Endothelial cell (in vitro differentiated cells): ENCODE measurements at regions not wholly inside any gene's neighbourhood (a gene's known extent, or its start where the extent isn't known, plus 50 kb on each side); places are given as distances from the start of the nearest gene placed in this dataset.

Experiments
- DNase-seq: peaks from one replicate; pipeline ENCODE4 v3.0.0; 2021; ENCODE audit warnings: low spot score
- H3K27ac Mint-ChIP-seq: one replicate; pipeline ENCODE4 v1.8.0; 2021; ENCODE audit warnings: mixed read lengths, inconsistent platforms; ENCODE audit not compliant: unreplicated experiment
- H3K27me3 Mint-ChIP-seq: one replicate; pipeline ENCODE4 v1.8.0; 2021; ENCODE audit warnings: mild to moderate bottlenecking, moderate library complexity, mixed read lengths, inconsistent platforms; ENCODE audit not compliant: unreplicated experiment
- H3K36me3 Mint-ChIP-seq: one replicate; pipeline ENCODE4 v1.8.0; 2021; ENCODE audit warnings: mild to moderate bottlenecking, low read depth, mixed read lengths, inconsistent platforms; ENCODE audit not compliant: unreplicated experiment
- H3K4me1 Mint-ChIP-seq: one replicate; pipeline ENCODE4 v1.8.0; 2021; ENCODE audit warnings: mild to moderate bottlenecking, mixed read lengths, inconsistent platforms; ENCODE audit not compliant: unreplicated experiment
- H3K4me3 Mint-ChIP-seq: one replicate; pipeline ENCODE4 v1.8.0; 2021; ENCODE audit warnings: mild to moderate bottlenecking, mixed read lengths, inconsistent platforms; ENCODE audit not compliant: unreplicated experiment
- H3K9me3 Mint-ChIP-seq: one replicate; pipeline ENCODE4 v1.8.0; 2021; ENCODE audit warnings: mixed read lengths, inconsistent platforms; ENCODE audit not compliant: unreplicated experiment
- TF ChIP-seq, protein P1 (sequence below): fragments of 200-600 bp; sonication (generic); IDR thresholded peaks from one replicate; pipeline ENCODE4 v1.5.0; 2021; ENCODE audit warnings: antibody characterized with exemption; ENCODE audit not compliant: unreplicated experiment

DNA sequence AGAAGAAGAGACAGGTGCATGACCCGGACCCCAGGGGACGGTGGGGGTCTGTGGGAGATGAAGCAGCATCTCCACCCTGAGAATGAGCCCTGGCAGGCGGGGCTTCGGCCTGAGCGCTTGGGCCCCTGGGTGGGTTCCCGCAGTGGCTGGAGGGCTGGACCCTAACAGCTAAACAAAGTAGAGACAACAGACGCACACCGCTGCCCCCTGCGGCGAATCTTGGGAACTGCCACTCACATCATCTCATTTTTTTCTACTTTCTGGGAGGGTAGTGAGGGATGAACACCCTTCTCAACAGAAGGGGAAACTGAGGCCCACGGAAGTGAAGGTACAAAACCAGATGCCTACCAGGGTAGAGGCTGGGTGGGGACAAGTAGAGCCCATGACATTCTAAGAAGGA lies 104.7 kb downstream of the RFLNA start:
- no peak overlapping the region for H3K4me3 Mint-ChIP-seq
- peaks cover 5% of the 10 kb centered on the region for H3K4me1 Mint-ChIP-seq
- H3K27ac Mint-ChIP-seq: no peak overlapping the region
- H3K27me3 Mint-ChIP-seq: peaks cover 15% of the 10 kb centered on the region
- peak; percentile 61 for DNase-seq
- no peaks in the 10 kb centered on the region for H3K9me3 Mint-ChIP-seq
- TF ChIP-seq, protein P1, sequence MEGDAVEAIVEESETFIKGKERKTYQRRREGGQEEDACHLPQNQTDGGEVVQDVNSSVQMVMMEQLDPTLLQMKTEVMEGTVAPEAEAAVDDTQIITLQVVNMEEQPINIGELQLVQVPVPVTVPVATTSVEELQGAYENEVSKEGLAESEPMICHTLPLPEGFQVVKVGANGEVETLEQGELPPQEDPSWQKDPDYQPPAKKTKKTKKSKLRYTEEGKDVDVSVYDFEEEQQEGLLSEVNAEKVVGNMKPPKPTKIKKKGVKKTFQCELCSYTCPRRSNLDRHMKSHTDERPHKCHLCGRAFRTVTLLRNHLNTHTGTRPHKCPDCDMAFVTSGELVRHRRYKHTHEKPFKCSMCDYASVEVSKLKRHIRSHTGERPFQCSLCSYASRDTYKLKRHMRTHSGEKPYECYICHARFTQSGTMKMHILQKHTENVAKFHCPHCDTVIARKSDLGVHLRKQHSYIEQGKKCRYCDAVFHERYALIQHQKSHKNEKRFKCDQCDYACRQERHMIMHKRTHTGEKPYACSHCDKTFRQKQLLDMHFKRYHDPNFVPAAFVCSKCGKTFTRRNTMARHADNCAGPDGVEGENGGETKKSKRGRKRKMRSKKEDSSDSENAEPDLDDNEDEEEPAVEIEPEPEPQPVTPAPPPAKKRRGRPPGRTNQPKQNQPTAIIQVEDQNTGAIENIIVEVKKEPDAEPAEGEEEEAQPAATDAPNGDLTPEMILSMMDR: peak; percentile 77
- H3K36me3 Mint-ChIP-seq: peaks cover 21% of the 10 kb centered on the region

DNA sequence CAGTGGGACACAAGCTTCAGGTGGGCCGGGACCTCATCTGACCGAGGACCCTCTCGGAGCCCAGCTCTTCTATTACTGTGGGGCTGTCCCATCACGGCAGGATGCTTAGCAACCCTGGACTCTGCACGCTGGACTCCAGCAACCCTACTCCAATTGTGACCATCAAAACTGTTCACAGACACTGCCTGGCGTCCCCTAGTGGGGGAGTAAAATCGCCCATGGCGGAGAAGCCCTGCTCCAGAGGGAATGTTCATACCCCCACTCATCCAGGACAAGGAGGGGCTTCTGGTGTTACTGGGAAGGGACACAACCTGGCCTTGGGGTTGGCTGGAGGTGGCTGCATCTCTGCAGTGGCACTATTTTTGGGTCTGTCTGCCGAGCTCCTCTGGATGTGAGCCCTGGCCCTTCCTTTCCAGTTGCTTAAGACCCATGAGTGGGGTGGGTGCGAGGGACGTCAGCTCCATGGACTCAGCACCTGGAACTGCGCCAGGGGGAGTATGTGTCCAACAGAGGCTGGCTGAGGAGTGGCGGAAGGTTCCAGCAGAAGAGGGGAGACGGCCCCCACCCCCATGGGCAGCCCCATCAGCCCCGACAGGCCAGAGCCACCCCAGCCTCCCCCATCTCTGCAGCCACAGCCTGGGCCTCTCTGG lies 103.8 kb downstream of the RFLNA start:
- Mint-ChIP-seq H3K4me1 (peaks cover 5% of the 10 kb centered on the region), H3K9me3 (no peaks in the 10 kb centered on the region), H3K4me3 (no peak overlapping the region), H3K36me3 (peaks cover 21% of the 10 kb centered on the region), H3K27me3 (peaks cover 13% of the 10 kb centered on the region), H3K27ac (no peak overlapping the region)
- TF ChIP-seq, protein P1: no peak
- no peak for DNase-seq

DNA sequence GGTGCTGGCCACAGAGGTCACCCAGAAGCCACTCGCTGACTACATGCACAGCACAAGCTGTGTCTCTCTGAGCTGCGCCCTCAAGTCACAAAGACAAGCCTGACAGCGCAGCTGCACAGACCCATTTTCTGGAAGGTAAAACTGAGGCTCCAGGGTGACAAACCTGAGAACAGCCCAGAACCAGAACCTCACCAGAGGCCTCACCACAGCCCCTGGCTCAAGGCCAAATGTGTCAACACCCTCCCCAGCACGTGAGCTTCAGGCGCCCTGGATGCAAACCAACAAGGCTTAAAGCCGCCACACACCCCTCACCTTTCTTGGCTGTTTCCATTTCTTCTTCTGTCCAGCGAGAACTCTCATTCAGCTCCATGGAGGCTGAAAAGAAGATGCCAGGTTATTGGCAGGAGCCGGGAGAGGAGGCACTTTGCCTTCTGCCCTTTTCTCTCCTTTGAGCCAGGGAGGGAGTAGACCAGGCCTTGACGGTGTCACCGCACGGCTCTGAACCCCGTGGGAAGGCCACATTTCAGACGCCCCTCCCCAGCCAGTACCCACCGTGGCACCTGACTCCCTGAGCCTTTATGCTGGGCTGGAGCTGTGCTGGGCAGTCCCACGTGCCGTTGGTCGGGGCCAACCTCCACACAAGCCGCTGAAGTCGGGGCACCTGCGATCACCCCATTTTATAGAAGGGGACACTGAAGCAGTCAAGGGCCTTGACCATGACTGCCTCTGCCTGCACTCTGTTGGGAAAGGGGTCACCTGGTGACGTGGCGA lies 103.1 kb downstream of the RFLNA start:
- Mint-ChIP-seq H3K27ac (no peak overlapping the region), H3K9me3 (no peaks in the 10 kb centered on the region), H3K36me3 (peaks cover 21% of the 10 kb centered on the region), H3K4me3 (no peak overlapping the region), H3K4me1 (no peaks in the 10 kb centered on the region), H3K27me3 (peaks cover 13% of the 10 kb centered on the region)
- no peak for DNase-seq
- TF ChIP-seq, protein P1: no peak

DNA sequence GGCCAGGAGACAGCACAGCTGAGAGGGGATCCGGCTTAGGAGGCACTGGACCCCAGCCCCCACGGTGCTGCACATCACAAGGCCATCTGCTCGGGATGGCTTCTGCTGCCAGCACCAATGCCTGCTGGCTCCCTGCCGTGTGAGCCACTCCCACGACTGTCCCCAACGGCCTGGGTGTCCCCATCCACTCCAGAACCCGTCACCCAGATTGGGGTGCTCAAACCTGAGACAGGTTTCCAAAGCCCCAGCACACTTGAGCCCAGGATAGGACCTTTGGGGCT lies 102.4 kb downstream of the RFLNA start:
- Mint-ChIP-seq H3K36me3 (peaks cover 21% of the 10 kb centered on the region), H3K4me3 (no peak overlapping the region), H3K27ac (no peak overlapping the region), H3K4me1 (no peaks in the 10 kb centered on the region), H3K27me3 (peaks cover 13% of the 10 kb centered on the region), H3K9me3 (no peaks in the 10 kb centered on the region)
- TF ChIP-seq, protein P1: no peak
- DNase-seq: no peak
